MM.1S (cell line): ENCODE measurements at regions not wholly inside any gene's neighbourhood (a gene's known extent, or its start where the extent isn't known, plus 50 kb on each side); places are given as distances from the start of the nearest gene placed in this dataset.

Experiments used
- DNase-seq: peaks from one replicate; pipeline ENCODE4 v3.0.0-alpha.2; 2015
- H2AFZ ChIP-seq: fragments of 300-600 bp; sonication (generic); 2 replicates; pipeline ENCODE4 v1.6.0; 2016; ENCODE audit warnings: antibody characterized with exemption, low read length
- H3F3A ChIP-seq: fragments of 300-600 bp; sonication (generic); 2 replicates; pipeline ENCODE4 v1.6.1; 2016; ENCODE audit warnings: mild to moderate bottlenecking, antibody characterized with exemption, low read length, moderate library complexity, mixed read lengths; ENCODE audit not compliant: insufficient read depth
- H3K27ac ChIP-seq: fragments of 300-600 bp; sonication (generic); 2 replicates; pipeline ENCODE4 v1.5.1; 2016; ENCODE audit warnings: mild to moderate bottlenecking, low read length
- H3K27me3 ChIP-seq: fragments of 300-600 bp; sonication (generic); replicated peaks from 2 replicates; pipeline ENCODE4 v1.6.0; 2016; ENCODE audit warnings: low read length; ENCODE audit not compliant: insufficient read depth
- H3K36me3 ChIP-seq: fragments of 300-600 bp; sonication (generic); replicated peaks from 2 replicates; pipeline ENCODE4 v1.6.1; 2016; ENCODE audit warnings: mild to moderate bottlenecking, low read length, mixed read lengths; ENCODE audit not compliant: insufficient read depth
- H3K4me1 ChIP-seq: fragments of 300-600 bp; sonication (generic); 2 replicates; pipeline ENCODE4 v1.6.1; 2016; ENCODE audit warnings: low read length, mixed read lengths
- H3K4me2 ChIP-seq: fragments of 300-600 bp; sonication (generic); 2 replicates; pipeline ENCODE4 v1.6.0; 2016; ENCODE audit warnings: low read depth, low read length
- H3K4me3 ChIP-seq: fragments of 300-600 bp; sonication (generic); 2 replicates; pipeline ENCODE4 v1.5.1; 2016; ENCODE audit warnings: low read length, mixed read lengths
- H3K79me2 ChIP-seq: fragments of 300-600 bp; sonication (generic); 2 replicates; pipeline ENCODE4 v1.6.1; 2016; ENCODE audit warnings: mixed run types, low read length, mixed read lengths
- H3K9ac ChIP-seq: fragments of 300-600 bp; sonication (generic); 2 replicates; pipeline ENCODE4 v1.6.1; 2016; ENCODE audit warnings: low read length, mixed read lengths
- H3K9me2 ChIP-seq: fragments of 300-600 bp; sonication (generic); replicated peaks from 2 replicates; pipeline ENCODE4 v1.6.1; 2016; ENCODE audit warnings: mild to moderate bottlenecking, low read length, mixed read lengths; ENCODE audit not compliant: insufficient read depth
- H3K9me3 ChIP-seq: fragments of 300-600 bp; sonication (generic); replicated peaks from 2 replicates; pipeline ENCODE4 v1.6.1; 2016; ENCODE audit warnings: mild to moderate bottlenecking, low read length, mixed read lengths; ENCODE audit not compliant: insufficient read depth
- H4K20me1 ChIP-seq: fragments of 300-600 bp; sonication (generic); 2 replicates; pipeline ENCODE4 v1.6.1; 2016; ENCODE audit warnings: mild to moderate bottlenecking, low read length, moderate library complexity, mixed read lengths; ENCODE audit not compliant: insufficient read depth
- CTCF ChIP-seq: fragments of 300-600 bp; sonication (generic); IDR thresholded peaks from 2 replicates; pipeline ENCODE4 v1.5.1; 2016; ENCODE audit warnings: antibody characterized with exemption, low read length, mixed read lengths
- EZH2 ChIP-seq: fragments of 300-600 bp; sonication (generic); optimal IDR thresholded peaks from 2 replicates; pipeline ENCODE3; 2017; ENCODE audit warnings: low read depth, mild to moderate bottlenecking, antibody characterized with exemption, low read length, mixed read lengths
- EZH2phosphoT487 ChIP-seq: fragments of 300-600 bp; sonication (generic); IDR thresholded peaks from 2 replicates; pipeline ENCODE4 v1.6.1; 2018; ENCODE audit warnings: antibody characterized with exemption, low read length

GRCh38 chr7:25636871-25637283 is 408.6 kb upstream of the NPVF start:
- H4K20me1 ChIP-seq, result no peaks in the 10 kb centered on the region
- H3K4me1 ChIP-seq, result no peaks in the 10 kb centered on the region
- H3K36me3 ChIP-seq, result no peaks in the 10 kb centered on the region
- no peak overlapping the region for H3K27ac ChIP-seq
- H3K4me3 ChIP-seq, result no peak overlapping the region
- H3K27me3 ChIP-seq, result no peaks in the 10 kb centered on the region
- H3F3A ChIP-seq, result no peaks in the 10 kb centered on the region
- no peak for TF ChIP-seq EZH2phosphoT487
- no peak for TF ChIP-seq EZH2
- no peak for TF ChIP-seq CTCF
- H3K9ac ChIP-seq, result no peak overlapping the region
- DNase-seq, result no peak
- H3K79me2 ChIP-seq, result no peaks in the 10 kb centered on the region
- no peak overlapping the region for H2AFZ ChIP-seq
- no peaks in the 10 kb centered on the region for H3K9me2 ChIP-seq
- no peaks in the 10 kb centered on the region for H3K9me3 ChIP-seq
- H3K4me2 ChIP-seq, result no peak overlapping the region

- TF ChIP-seq CTCF, result no peak
- Histone ChIP-seq H3K27ac (no peak overlapping the region), H2AFZ (no peak overlapping the region), H3F3A (no peaks in the 10 kb centered on the region), H3K9me2 (no peaks in the 10 kb centered on the region), H3K79me2 (no peaks in the 10 kb centered on the region), H4K20me1 (no peaks in the 10 kb centered on the region), H3K9ac (no peak overlapping the region), H3K4me1 (no peaks in the 10 kb centered on the region), H3K4me2 (no peak overlapping the region), H3K36me3 (no peaks in the 10 kb centered on the region), H3K9me3 (no peaks in the 10 kb centered on the region), H3K4me3 (no peak overlapping the region), H3K27me3 (no peaks in the 10 kb centered on the region)
- DNase-seq, result no peak
These were observed 409.8 kb upstream of the NPVF start for GRCh38 chr7:25638068-25638467.

- TF ChIP-seq CTCF (no peak), EZH2 (no peak), EZH2phosphoT487 (no peak)
- H3K27ac ChIP-seq, result no peak overlapping the region
These were observed 410.4 kb upstream of the NPVF start for GRCh38 chr7:25638590-25639244.

More at GRCh38 chr7:25638590-25639244, 410.4 kb upstream of the NPVF start:
- Histone ChIP-seq H3K79me2 (no peaks in the 10 kb centered on the region), H3K36me3 (no peaks in the 10 kb centered on the region), H3K9me3 (no peaks in the 10 kb centered on the region), H3K9ac (no peak overlapping the region), H3K4me3 (no peak overlapping the region), H2AFZ (no peak overlapping the region), H4K20me1 (no peaks in the 10 kb centered on the region), H3K4me2 (no peak overlapping the region), H3F3A (no peaks in the 10 kb centered on the region), H3K9me2 (no peaks in the 10 kb centered on the region), H3K4me1 (no peaks in the 10 kb centered on the region), H3K27me3 (no peaks in the 10 kb centered on the region)
- DNase-seq, result no peak
